ENCODE measurements at regions not wholly inside any gene's neighbourhood (a gene's known extent, or its start where the extent isn't known, plus 50 kb on each side); places are given as distances from the start of the nearest gene placed in this dataset.

DNA sequence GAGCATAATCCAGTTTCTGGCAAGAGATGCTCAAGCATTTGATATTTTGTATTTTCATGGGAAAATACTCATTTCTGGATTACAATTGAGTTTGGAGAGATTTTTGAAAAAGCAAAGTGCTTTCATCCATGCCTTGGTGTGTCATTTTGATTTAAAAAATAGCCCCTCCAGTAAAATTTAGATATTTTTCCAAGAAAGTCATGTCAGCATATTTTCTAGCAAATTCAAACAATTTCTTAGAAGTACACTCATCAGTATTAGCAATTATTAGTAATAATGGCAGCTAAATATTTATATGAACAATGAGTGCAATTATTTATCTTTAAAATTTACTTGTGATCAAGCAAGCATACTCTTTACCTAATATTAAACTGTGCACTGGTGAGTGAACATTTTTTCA, 102.2 kb upstream of the TMEM161B start:
- POLR2A ChIA-PET = interaction anchor here (0.7 to 1.2 kb wide), 2 partner anchors 12 to 95 kb away, joined by 4 to 6 read pairs; no protein-coding TSS in a partner anchor
- TF ChIP-seq, protein P1, sequence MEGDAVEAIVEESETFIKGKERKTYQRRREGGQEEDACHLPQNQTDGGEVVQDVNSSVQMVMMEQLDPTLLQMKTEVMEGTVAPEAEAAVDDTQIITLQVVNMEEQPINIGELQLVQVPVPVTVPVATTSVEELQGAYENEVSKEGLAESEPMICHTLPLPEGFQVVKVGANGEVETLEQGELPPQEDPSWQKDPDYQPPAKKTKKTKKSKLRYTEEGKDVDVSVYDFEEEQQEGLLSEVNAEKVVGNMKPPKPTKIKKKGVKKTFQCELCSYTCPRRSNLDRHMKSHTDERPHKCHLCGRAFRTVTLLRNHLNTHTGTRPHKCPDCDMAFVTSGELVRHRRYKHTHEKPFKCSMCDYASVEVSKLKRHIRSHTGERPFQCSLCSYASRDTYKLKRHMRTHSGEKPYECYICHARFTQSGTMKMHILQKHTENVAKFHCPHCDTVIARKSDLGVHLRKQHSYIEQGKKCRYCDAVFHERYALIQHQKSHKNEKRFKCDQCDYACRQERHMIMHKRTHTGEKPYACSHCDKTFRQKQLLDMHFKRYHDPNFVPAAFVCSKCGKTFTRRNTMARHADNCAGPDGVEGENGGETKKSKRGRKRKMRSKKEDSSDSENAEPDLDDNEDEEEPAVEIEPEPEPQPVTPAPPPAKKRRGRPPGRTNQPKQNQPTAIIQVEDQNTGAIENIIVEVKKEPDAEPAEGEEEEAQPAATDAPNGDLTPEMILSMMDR (conservative IDR thresholded peaks at IDR 0.05; ENCODE audit: low read length) = no peak
- TF ChIP-seq EZH2phosphoT487 (IDR thresholded peaks at IDR 0.05; ENCODE audit: borderline replicate concordance, low read depth, low read length) = no peak

DNA sequence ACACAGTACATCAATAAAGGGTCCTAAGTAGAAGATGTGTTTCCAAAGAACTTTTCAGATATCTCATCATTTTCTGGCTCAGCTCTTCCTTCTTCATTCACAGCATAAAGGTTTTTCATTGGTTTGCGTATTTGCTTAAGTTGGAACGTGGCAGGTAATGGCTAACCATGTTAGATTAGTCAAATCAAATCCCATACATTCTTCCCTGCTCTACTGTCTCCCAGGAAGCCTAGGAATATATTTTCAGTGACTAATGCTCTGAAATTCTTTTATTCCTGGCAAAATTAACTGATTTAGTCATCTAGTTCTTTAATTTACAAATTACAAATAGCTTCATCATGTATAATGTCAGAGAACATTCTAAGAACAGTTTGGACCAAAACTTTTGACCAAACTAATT, 99.6 kb upstream of the TMEM161B start:
- Histone ChIP-seq H3K36me3 (ENCODE audit: insufficient read depth, low read length) (no peaks in the 10 kb centered on the region), H3K4me1 (ENCODE audit: insufficient read depth, low read length, poor library complexity, severe bottlenecking) (no peaks in the 10 kb centered on the region), H4K20me1 (ENCODE audit: insufficient read depth, low read length) (no peaks in the 10 kb centered on the region), H3K79me2 (ENCODE audit: insufficient read depth, low read depth, low read length) (no peaks in the 10 kb centered on the region), H3K4me3 (ENCODE audit: low read depth, low read length, poor library complexity, severe bottlenecking) (no peak overlapping the region), H3K9me3 (ENCODE audit: low read length) (no peaks in the 10 kb centered on the region), H3K9me2 (ENCODE audit: insufficient read depth, low read length) (no peaks in the 10 kb centered on the region; the same call in 1 of the 2 replicates), H3K27ac (ENCODE audit: low read depth, low read length, poor library complexity, severe bottlenecking) (no peak overlapping the region), H2AFZ (ENCODE audit: low read length) (no peak overlapping the region), H3K4me2 (ENCODE audit: low read length) (no peak overlapping the region)
- ChIA-PET POLR2A (no interaction called here), CTCF (ENCODE audit: unreplicated experiment) (no interaction called here)
- no peak for DNase-seq (ENCODE audit: low spot score)
- BruUV-seq (replicated peaks) = no TSS peak
- TF ChIP-seq, protein P1 (conservative IDR thresholded peaks at IDR 0.05; ENCODE audit: low read length) = no peak
- TF ChIP-seq EZH2phosphoT487 (IDR thresholded peaks at IDR 0.05; ENCODE audit: borderline replicate concordance, low read depth, low read length) = no peak
- intact Hi-C loops (cut with micrococcal nuclease; ENCODE audit: unreplicated experiment) = loop anchor here (10.0 kb wide), 1 partner anchor 213 kb away; no protein-coding TSS in a partner anchor

More for the DNA sequence above, 102.2 kb upstream of the TMEM161B start:
- no peak for DNase-seq (ENCODE audit: low spot score)
- Histone ChIP-seq H4K20me1 (ENCODE audit: insufficient read depth, low read length) (no peaks in the 10 kb centered on the region), H3K4me3 (ENCODE audit: low read depth, low read length, poor library complexity, severe bottlenecking) (no peak overlapping the region), H2AFZ (ENCODE audit: low read length) (no peak overlapping the region), H3K9me3 (ENCODE audit: low read length) (no peaks in the 10 kb centered on the region), H3K79me2 (ENCODE audit: insufficient read depth, low read depth, low read length) (no peaks in the 10 kb centered on the region), H3K36me3 (ENCODE audit: insufficient read depth, low read length) (no peaks in the 10 kb centered on the region), H3K4me1 (ENCODE audit: insufficient read depth, low read length, poor library complexity, severe bottlenecking) (no peaks in the 10 kb centered on the region), H3K9me2 (ENCODE audit: insufficient read depth, low read length) (no peaks in the 10 kb centered on the region; the same call in 1 of the 2 replicates), H3K4me2 (ENCODE audit: low read length) (no peak overlapping the region), H3K27ac (ENCODE audit: low read depth, low read length, poor library complexity, severe bottlenecking) (no peak overlapping the region)
- intact Hi-C loops (cut with micrococcal nuclease; ENCODE audit: unreplicated experiment) = no loop called here
- CTCF ChIA-PET (ENCODE audit: unreplicated experiment) = no interaction called here
- no TSS peak for BruUV-seq (replicated peaks)

DNA sequence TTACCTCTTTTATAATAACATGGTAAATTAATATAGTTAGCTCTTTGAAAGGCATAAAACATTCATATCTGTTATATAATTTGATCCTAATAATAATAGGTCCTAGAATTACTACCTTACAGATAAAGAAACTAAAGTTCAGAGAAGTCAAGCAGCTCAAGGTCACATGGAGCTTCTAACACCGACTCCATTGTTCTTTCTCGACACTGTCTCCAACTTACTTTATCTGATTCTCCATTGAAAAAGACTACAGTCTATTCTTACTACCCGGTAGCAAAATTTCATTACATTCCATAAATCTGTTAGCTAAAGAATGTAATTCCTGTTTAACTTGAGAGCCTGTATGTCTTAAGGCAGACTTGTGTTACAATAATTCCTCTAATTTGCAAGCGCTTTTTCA, 96.3 kb upstream of the TMEM161B start:
- Histone ChIP-seq H3K27ac (ENCODE audit: low read depth, low read length, poor library complexity, severe bottlenecking) (no peak overlapping the region), H3K9me2 (ENCODE audit: insufficient read depth, low read length) (no peaks in the 10 kb centered on the region), H3K36me3 (ENCODE audit: insufficient read depth, low read length) (no peaks in the 10 kb centered on the region), H3K9me3 (ENCODE audit: low read length) (no peaks in the 10 kb centered on the region), H3K79me2 (ENCODE audit: insufficient read depth, low read depth, low read length) (no peaks in the 10 kb centered on the region), H3K4me2 (ENCODE audit: low read length) (no peak overlapping the region), H3K4me3 (ENCODE audit: low read depth, low read length, poor library complexity, severe bottlenecking) (no peak overlapping the region), H2AFZ (ENCODE audit: low read length) (no peak overlapping the region), H4K20me1 (ENCODE audit: insufficient read depth, low read length) (no peaks in the 10 kb centered on the region), H3K4me1 (ENCODE audit: insufficient read depth, low read length, poor library complexity, severe bottlenecking) (no peaks in the 10 kb centered on the region)
- POLR2A ChIA-PET = interaction anchor here (0.7 to 1.1 kb wide), 3 partner anchors 12 to 320 kb away, joined by 3 read pairs; no protein-coding TSS in a partner anchor
- intact Hi-C loops (cut with micrococcal nuclease; ENCODE audit: unreplicated experiment) = loop anchor here (10.0 kb wide), 1 partner anchor 210 kb away; no protein-coding TSS in a partner anchor
- no peak for DNase-seq (ENCODE audit: low spot score)
- TF ChIP-seq, protein P1 (conservative IDR thresholded peaks at IDR 0.05; ENCODE audit: low read length) = no peak
- TF ChIP-seq EZH2phosphoT487 (IDR thresholded peaks at IDR 0.05; ENCODE audit: borderline replicate concordance, low read depth, low read length) = no peak
- CTCF ChIA-PET (ENCODE audit: unreplicated experiment) = no interaction called here
- no TSS peak for BruUV-seq (replicated peaks)
